HG02885 (cell line): ENCODE measurements at regions not wholly inside any gene's neighbourhood (a gene's known extent, or its start where the extent isn't known, plus 50 kb on each side); places are given as distances from the start of the nearest gene placed in this dataset.

Experiments
- ATAC-seq: cut with Tn5 transposase; IDR thresholded peaks from one replicate; pipeline ENCODE4 v1.9.1; 2021; ENCODE audit warnings: mild to moderate bottlenecking; ENCODE audit not compliant: unreplicated experiment, poor library complexity

DNA sequence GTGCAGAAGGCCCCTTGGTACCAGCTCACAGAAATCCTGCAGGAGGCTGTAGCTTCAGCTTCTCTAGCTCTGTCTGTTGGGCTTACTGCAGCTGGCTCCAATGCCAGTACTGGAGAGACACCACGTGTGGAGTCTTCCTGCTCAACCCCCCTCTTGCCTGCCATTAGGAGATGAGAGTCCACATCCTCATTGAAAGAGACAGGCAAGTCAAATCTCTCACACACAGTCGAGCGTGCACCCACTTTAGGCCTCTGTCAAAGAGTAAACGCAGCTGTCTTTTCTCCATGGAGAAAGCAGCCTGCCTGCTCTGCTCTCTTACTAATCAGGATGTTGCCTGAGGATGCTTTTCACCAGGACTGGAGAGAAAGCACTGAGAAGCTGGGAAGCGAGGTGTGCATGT, 523.0 kb upstream of the NBEA start:
- ATAC-seq: no peak

GRCh38 chr13:34419755-34420154, 522.3 kb upstream of the NBEA start:
- ATAC-seq: no peak

DNA sequence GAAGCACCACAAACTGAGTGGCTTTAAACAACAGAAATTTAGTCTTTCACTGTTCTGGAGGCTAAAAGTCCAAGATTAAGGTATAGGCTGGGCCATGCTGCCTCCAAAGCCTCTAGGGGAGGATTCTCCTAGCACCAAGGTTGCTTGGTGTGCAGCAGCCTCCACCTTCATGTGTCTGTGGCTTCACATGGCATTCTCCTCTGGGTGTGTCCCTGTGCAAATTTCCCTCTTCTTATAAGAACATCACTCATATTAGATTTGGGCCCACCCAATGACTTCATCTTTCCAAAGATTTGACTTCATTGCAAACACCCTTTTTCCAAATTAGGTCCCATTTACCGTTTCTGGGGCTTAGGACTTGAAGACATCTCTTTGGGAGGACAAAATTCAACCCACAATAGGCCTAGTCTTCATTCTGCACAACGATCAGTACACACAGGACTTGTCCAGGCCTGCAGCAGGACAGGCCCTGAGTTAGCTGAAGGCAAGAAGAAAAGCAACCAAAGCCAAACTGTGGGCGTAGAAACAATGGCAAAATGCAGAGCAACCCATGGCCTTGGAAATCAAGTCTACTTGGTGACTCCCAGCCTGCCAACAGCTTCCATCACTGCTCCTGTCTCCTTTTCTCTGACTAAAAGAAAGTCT, 521.2 kb upstream of the NBEA start:
- no peak for ATAC-seq

DNA sequence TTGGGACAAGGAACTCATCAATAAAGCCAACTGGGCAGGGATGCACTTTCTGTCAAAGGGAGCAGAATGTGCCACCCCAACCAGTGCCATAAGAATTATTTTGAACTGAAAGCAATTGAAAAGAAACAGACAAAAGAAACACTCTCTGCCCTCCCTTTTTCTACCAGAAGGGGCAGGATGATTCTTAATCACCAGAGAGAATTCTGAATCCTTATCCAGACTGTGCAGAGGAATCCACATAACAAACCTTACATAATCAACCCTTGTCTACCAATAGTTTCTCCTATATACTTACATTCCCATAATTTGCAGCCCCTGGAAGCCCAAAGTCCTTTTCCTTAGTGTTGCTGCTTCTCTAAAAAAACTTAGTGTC, 520.7 kb upstream of the NBEA start:
- ATAC-seq: no peak

DNA sequence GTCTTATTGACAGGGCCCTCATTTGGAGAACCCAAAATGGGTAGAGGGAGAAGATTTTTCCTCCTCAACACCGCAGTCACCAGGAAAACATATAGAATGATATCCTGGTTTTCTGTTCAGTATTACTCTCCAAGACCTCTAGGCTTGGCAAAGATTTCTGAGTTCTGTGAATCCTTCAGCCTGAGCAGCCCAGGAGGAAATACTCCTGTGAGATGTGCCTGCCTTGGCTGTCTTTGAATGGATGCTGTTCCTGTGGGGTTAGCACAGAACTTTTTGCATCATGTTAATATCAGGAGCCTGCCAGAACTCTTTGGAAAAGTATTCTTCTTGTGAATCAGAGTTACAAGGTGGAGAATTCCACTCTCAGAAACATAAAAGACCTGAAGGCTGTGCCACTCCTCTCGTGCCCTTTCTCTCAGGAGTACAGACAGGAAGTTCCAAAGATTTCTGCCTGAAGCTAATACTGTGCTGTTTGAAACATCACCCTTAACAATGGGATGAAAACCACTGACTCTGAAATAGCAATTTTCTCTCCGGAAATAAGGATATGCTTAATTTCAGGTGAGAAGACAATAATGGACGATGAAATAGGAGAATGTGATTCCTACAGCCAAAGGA, 520.1 kb upstream of the NBEA start:
- no peak for ATAC-seq

GRCh38 chr13:34422956-34423355, 519.1 kb upstream of the NBEA start:
- ATAC-seq: no peak

DNA sequence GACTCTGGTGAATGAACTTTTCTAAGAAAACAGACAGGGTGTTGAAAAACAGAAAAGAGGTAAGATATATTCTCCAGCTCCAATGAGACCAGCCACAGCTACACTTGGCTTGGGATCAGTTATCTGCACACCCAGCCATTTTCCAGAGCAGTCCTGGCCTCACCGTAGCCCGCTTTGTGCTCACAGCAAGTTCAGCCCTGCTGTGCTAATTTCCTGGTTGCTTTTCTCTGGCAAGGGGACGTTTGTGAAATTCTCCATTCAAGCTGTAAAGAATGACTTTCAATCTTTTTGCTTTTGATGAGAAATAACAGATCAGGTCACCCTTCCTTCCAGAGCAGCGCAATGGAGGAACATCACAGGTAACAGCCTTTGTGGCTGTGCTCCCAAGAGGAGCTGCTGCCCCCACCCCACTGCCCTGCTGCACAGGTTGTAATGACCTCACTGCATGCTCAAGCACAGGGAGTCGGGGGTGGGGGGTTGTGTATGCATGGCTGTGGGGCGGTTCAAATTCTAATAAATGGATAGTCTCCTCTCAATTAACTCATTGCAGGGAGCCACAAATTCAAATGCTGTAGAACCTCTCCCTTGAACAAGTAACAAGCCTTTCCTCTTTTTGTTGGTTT, 516.6 kb upstream of the NBEA start:
- no peak for ATAC-seq

DNA sequence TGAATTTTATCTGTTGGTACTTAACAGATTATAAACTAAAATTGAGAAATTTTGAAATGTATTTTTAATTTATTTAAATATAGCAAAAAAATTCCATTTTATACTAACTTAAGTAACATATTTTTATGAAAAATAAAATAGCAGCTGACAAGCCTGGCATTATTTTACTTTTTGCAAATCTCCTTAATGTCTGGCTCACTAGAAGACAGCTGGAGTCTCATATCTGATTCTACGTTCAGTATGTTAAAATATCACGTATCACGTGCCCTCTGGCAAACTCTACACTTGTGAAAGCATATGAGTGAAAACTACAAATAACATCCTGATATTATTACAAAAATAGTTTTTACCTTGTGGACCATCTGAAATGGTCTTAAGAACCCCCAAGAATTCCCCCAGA, 513.2 kb upstream of the NBEA start:
- no peak for ATAC-seq

DNA sequence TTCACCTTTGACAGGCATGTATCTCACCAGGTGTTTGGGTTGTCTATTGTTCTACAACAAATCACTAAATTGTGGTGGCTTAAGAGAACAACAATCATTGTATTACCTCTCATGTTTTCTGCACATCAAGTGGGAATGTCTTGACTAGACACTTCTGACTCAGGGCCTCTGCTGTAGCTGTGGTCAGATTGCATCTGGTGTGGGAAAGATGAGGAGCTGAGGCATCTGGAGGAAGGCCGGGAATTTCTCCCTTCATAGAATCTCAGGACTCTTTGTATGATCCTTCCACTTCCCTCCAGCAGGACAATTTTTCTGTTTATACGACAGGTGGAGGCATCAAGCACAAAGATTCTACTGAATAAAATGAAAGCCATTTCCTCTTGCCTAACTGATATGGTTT, 511.8 kb upstream of the NBEA start:
- ATAC-seq: no peak

DNA sequence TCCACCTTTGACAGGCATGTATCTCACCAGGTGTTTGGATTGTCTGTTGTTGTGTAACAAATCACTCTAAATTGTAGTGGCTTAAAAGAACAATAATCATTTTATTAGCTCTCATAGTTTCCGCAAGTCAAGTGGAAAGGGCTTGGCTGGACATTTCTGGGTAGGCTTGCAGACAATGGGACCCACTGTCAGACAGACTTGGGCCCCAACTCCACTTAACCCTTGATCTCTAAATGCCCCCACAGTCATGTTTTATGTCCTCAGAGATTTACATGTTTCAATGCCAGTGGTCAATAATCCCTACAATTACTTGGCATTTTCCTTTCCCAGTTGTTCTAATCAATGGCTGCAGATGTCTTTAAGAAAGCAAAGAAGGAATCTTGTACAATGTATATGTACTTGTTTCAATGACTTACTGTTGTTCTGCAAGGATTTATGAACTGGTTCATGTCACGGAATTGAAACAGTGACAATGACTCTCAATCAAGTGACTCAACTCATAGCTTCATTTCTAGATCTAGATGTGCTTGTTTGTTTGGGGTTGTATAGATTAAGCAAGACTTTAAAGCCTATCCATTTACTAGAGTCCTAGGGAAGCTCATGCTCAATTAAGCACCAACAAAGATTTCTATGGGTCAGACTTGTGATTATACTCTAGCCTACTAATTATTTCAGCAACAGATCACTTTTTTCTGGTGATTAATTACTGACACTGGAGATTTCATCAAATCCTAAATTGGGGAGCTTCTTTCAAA, 510.1 kb upstream of the NBEA start:
- no peak for ATAC-seq

DNA sequence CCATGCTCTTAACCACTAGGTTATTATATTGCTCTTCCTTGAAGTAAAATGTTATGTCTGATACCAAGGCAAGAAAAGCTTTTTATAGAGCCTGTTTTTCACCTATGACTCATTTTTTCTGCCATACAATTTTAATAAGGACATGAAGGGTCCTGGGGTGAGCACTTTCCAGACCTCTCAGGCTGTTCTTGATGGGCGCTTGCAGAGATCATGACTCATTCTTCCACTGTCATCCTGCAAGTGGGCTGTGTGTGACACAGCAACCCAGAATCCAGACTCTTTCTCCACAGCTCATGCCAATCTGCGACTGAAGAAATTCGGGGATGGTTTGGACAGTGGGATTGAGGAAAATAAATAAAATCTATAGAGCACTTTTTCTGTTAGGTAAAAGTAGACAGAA, 506.7 kb upstream of the NBEA start:
- ATAC-seq: no peak

DNA sequence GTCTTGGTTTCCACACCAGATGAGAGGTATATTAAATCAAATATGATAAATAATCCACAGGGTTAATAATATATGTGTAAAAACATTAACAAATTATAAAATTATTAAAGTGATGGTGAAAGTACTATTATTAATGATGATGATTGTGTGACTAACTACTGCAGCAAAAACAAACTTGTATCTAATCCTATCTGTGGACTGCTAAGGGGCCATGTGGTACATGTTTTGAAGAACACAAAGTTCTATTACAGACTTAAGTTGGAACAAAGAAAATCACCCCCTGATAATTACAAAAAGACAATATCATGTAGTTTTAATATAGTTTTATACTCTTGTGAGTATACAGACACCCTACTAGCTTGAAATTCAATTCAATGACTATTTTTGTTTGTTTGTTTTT, 504.2 kb upstream of the NBEA start:
- ATAC-seq: no peak

DNA sequence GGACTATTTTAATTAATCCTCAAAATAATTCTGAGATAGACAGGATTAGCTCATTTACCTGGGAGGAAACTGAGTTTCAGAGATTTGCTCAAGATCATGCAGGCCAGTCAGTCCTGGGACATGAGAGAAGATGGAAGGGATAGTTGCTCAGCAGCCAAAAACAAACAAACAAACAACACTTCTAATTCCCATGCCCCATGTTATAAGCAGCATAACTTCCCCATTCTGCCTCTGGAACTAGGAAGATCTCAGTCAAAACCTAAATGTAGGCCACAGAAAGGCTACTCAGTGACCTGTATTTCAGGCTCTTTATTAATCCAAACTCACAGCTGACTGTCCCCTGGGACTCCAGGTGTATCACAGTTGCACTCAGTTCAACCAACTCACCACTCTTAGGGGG, 489.2 kb upstream of the NBEA start:
- ATAC-seq: no peak

DNA sequence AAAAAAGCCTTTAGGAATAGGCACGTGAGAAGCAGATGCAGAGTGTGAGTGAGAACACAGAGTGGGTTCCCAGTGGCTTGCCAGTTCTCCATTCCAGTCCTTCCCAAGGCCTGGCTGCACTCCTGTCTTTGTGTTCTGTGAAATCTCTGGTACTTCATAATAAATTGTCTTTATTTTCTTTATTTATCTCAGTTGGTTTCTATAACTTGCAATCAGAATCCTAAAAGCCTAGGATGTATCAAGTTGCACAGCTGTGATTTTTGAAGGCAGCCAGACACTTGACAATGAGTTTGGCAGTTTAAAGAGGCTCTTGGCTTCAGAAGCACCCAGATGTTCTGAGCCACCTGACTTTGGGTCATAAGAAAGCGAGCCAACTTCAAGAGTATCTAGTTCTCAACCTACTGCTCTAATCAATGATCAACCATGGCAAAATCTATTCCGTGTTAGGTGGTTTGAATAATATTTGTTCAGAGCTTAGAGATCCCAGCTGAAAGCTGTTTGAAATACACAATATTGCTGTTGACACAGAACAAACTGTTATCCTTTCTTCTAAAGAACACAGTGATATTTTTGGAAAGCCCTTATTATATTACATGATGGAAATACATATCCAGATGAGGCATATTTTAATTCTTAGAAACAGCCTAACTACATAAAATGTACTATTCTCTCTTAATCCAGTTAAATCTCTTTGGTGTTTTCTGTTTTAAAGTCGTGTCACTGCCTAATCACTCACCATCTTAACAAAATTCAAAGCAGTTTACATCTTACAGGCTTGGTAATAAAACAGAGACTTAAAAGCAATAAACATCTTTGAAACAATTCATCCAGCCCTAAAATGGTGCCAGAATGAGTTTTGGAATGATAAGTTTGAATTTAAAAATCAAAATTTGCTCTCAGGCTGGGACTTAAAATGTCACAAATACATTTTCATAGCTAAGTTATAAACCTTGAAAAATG, 483.0 kb upstream of the NBEA start:
- no peak for ATAC-seq

DNA sequence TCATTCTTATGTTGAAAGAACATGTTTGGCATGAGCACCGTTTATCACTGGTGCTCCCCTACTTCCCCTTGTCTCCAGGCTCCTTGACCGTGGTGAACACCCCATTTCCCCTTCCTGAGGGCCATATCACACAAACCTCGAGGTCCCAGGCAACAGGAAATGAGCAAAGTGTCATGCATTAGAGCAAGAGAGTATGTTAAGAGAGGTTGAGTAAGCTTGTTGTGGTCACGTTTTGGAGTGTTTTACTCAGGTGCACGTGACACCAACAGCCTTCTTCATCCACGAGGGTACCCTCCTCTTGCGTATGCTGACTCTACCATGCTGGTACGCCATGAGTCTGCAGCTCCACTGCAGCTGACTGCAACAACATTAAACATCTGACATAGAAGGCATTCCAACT, 482.2 kb upstream of the NBEA start:
- ATAC-seq: no peak

GRCh38 chr13:34462843-34463242, 479.2 kb upstream of the NBEA start:
- ATAC-seq: no peak

DNA sequence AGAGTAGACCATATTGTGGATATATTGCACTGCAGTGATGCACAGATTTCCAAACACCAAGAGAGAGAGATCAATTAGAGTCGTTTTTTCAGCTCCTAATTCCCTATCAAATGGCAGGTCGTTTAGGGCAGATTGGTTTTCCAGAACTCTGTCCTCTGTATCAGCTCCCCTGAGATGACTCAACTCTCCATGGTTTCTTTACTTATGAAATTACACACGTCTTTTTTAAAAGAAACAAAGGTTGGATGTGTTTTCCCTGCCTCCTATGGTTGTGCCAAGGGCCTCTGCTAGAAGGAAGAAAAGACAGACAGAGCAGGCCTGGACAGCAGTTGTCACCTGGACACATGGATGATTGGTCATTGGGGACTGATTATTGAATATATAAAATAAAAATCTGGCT, 478.1 kb upstream of the NBEA start:
- no peak for ATAC-seq

- no peak for ATAC-seq
Observed at GRCh38 chr13:34465423-34465922, 476.6 kb upstream of the NBEA start.

DNA sequence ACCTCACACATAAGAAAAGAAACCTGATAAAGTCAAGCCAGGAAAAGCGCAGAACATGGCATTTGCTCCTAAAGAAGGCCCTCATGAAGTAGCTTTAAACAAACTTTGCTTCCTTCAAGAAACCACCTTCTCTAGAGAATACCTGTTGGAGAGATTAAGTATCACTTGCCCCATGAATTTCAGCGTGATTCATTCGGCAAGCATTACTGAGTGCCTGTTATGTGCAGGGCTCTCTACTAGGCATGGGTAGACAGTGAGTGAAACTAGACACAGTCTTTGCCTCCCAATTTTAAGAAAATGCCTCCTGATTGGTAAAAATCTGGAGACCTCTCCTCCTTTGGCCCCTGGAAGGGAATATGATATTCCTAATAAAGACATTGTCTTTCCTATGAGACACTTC, 475.8 kb upstream of the NBEA start:
- ATAC-seq: no peak

DNA sequence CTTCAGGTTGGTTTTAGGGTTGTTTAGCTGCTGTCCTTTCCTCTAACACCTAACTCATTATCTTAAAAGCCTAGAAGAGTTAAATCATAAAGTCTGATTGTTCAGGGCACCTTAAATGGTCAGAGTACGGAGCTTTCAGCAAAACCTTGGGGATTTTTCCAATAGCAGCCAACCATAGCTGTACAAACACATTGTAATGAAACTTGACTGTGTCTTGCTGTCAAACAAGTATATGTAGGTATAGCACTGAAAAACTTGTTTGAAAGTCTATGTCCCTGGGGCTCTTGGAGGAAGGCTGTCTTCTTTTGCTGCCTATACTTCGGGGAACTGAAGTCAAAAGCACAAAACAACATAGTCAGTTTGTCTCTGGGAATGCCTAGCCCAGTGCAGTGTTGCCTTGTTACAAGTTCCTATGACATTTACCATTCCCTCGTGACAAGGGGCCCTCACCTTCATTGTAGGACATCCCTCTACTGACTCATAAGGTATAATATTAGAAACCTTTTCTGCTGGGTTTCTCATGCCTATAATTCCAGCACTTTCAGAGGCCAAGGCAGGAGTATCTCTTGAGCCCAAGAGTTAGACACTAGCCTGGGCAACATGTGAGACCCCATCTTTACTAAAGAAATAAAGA, 474.5 kb upstream of the NBEA start:
- no peak for ATAC-seq
